ENCODE measurements at regions not wholly inside any gene's neighbourhood (a gene's known extent, or its start where the extent isn't known, plus 50 kb on each side); places are given as distances from the start of the nearest gene placed in this dataset.
A peak's percentile ranks its signal among the peaks of the same experiment; 100 is the strongest.

GRCh38 chr3:176697284-176697889 is 499.9 kb downstream of the TBL1XR1 start:
- DNase-seq: no peak

GRCh38 chr3:176696816-176697215 is 500.5 kb downstream of the TBL1XR1 start:
- no peak for DNase-seq

- DNase-seq: no peak
Observed at GRCh38 chr3:176692966-176693785, 504.1 kb downstream of the TBL1XR1 start.

GRCh38 chr3:176692199-176692965 is 504.9 kb downstream of the TBL1XR1 start:
- DNase-seq: no peak

GRCh38 chr3:176690083-176690869 is 507.0 kb downstream of the TBL1XR1 start:
- no peak for DNase-seq

- no peak for DNase-seq
Observed at GRCh38 chr3:176687754-176688153, 509.5 kb downstream of the TBL1XR1 start.

GRCh38 chr3:176683382-176683781 is 513.9 kb downstream of the TBL1XR1 start:
- DNase-seq: no peak

- DNase-seq: peak; percentile 61
Observed at GRCh38 chr3:176663837-176664831, 533.1 kb downstream of the TBL1XR1 start.

- DNase-seq: peak; percentile 55
Observed at GRCh38 chr3:176663387-176663786, 533.9 kb downstream of the TBL1XR1 start.

- no peak for DNase-seq
Observed at GRCh38 chr3:176661432-176661964, 535.8 kb downstream of the TBL1XR1 start.

- DNase-seq: no peak
Observed at GRCh38 chr3:176655404-176656094, 541.7 kb downstream of the TBL1XR1 start.

GRCh38 chr3:176651622-176652021 is 545.7 kb downstream of the TBL1XR1 start:
- no peak for DNase-seq

GRCh38 chr3:176650478-176650877 is 546.8 kb downstream of the TBL1XR1 start:
- DNase-seq: no peak

- no peak for DNase-seq
Observed at GRCh38 chr3:176647987-176648386, 549.3 kb downstream of the TBL1XR1 start.

GRCh38 chr3:176633511-176633910 is 563.8 kb downstream of the TBL1XR1 start:
- DNase-seq: no peak

- no peak for DNase-seq
Observed at GRCh38 chr3:176632925-176633324, 564.4 kb downstream of the TBL1XR1 start.

- DNase-seq: no peak
Observed at GRCh38 chr3:176631165-176631564, 566.1 kb downstream of the TBL1XR1 start.

GRCh38 chr3:176628101-176628639 is 569.1 kb downstream of the TBL1XR1 start:
- DNase-seq: no peak

GRCh38 chr3:176623468-176624150 is 573.7 kb downstream of the TBL1XR1 start:
- DNase-seq: no peak

GRCh38 chr3:176619833-176620232 is 577.4 kb downstream of the TBL1XR1 start:
- DNase-seq: no peak

Measured in dermis blood vessel endothelial cell (primary cell).